ENCODE measurements at regions not wholly inside any gene's neighbourhood (a gene's known extent, or its start where the extent isn't known, plus 50 kb on each side); places are given as distances from the start of the nearest gene placed in this dataset.

GRCh38 chr16:7161891-7162290, 170.8 kb upstream of the RBFOX1 start:
- TF ChIP-seq, protein P1, sequence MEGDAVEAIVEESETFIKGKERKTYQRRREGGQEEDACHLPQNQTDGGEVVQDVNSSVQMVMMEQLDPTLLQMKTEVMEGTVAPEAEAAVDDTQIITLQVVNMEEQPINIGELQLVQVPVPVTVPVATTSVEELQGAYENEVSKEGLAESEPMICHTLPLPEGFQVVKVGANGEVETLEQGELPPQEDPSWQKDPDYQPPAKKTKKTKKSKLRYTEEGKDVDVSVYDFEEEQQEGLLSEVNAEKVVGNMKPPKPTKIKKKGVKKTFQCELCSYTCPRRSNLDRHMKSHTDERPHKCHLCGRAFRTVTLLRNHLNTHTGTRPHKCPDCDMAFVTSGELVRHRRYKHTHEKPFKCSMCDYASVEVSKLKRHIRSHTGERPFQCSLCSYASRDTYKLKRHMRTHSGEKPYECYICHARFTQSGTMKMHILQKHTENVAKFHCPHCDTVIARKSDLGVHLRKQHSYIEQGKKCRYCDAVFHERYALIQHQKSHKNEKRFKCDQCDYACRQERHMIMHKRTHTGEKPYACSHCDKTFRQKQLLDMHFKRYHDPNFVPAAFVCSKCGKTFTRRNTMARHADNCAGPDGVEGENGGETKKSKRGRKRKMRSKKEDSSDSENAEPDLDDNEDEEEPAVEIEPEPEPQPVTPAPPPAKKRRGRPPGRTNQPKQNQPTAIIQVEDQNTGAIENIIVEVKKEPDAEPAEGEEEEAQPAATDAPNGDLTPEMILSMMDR (IDR thresholded peaks at IDR 0.05): no peak
- TF ChIP-seq POLR2A (IDR thresholded peaks at IDR 0.05): no peak

All from uterus (tissue), 2 donors.